ENCODE measurements at regions not wholly inside any gene's neighbourhood (a gene's known extent, or its start where the extent isn't known, plus 50 kb on each side); places are given as distances from the start of the nearest gene placed in this dataset.

DNA sequence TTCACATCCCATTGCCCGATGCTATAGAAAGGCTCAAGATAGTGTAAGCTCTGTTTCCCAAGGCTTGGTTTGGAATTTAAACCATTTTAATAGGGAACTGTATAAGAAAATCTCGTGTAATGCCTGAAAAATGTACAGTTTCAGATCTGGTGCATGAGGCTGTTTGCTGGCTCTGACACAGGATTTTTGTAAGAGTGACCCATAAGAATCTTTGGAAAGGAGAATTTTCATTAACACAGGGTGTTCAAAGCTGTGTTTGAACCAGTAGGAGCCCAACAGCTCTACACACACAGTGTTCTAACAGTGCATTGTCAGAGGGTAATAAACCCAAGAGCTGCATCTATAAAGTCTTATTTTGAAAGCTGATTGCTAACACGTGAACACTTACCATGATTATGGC is 293.5 kb downstream of the PRL start:
- DNase-seq = no peak

DNA sequence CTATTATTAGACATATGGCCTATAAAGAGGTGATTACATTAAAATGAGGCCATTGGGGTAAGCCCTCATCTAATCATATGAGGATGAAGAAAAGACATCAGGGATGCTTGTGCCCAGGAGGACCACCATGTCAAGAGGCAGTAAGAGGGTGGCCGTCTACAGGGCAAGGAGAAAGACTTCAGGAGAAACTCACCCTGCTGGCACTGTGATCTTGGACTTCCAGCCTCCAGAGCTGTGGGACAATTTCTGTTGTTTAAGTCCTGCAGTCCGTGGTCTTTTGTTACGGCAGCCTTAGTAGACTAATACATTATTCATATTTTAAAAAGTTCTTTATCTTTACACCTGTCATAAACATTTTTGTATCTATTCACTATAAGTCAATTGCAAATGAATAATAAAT is 290.0 kb downstream of the PRL start:
- DNase-seq = no peak

GRCh38 chr6:22007469-22007868 is 289.4 kb downstream of the PRL start:
- no peak for DNase-seq

DNA sequence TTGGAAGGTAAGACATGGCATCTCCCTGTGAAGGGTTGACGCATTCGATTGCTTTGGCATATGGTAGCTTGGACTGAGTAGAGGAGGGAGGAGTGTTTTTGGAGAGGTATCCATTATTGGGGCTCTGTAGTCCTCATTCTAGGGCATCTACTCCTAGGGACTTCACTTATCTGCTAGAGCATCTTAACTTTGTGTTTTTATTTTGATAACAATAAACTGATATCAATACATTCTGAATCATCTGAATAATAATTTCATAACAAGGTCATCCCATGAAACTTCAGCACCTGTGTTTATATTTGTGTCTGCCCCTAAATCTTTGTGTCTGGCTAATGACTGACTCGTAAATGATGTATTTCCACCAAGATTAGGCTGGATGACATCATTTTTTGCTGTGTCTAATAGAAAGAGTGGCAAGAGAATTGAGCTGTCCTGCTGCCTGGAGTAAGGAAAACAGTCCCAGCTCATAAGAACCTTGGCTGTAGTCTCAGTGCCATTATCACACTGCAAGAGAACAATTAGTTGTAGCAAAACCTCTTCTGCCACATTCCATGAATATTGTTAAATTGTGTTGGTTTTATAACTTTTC is 288.5 kb downstream of the PRL start:
- DNase-seq = no peak

DNA sequence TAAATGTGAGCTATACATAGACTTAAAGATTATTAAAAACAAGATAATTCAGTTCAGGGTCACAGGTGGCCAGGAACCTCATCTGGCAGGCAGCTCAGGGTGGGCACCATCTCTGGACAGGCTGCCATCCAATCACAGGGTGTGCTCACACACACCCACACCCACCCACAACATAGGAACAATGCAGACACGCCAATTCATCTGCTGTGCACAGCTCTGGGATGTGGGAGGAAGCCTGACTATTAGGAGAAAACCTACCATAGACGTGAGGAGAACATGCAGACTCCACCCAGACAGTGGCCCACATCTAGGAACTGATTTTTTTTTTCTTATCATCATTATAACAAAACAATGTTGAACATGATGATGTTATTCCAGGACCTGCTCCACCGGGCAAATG is 286.7 kb downstream of the PRL start:
- no peak for DNase-seq

DNA sequence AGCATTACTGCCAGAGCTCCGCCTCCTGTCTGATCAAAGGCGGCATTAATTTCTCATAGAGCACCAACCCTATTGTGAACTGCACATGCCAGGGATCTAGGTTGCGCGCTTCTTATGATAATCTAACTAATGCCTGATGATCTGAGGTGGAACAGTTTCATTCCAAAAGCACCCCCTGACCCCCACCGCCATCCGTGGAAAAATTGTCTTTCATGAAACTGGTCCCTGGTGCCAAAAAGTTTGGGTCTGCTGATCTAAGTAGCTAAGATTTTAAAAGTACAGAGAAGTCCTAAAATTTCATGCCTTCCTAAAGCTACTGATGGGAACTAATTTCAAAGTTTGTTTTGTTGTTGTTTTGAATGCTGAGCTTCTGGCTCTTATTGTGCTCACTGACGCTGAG is 281.6 kb downstream of the PRL start:
- no peak for DNase-seq

DNA sequence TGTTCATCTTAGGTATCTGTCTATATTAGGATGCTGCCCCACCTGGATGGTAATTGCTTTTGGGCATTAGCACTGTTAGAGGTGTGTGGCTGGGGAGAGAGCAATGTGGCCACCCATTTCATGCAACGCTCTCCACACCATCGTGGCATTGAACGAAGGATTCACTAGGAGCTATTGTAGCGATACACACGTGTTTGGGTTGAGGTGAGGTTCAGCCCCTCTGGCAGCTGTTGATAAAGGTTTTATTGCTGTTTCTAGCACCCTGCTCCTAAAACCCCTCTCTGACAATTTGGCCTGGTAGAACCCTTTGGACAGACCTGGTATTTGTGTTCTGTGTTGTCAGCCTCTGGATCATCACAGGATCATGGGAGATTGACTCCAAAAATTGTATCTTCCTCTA is 280.9 kb downstream of the PRL start:
- no peak for DNase-seq

DNA sequence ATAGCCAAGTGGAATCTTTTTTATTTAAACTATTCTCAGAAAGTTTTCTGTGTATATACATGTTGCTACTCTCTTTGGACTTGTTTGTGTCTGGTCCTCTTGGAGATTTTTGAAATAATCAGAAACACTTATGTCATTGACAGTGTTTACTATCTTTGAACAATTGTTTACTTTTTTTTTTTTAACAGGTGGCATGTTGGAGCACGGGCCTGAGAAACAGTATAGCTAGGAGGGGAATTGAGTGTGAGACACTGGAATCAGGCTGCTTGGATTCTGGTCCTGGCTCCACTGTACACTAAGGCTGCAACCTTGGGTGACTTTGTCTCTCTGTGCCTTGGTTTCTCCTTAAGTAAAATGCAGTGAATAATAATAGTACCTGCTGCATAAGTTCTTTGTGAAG is 279.6 kb downstream of the PRL start:
- DNase-seq = no peak

GRCh38 chr6:22017766-22018165 is 279.1 kb downstream of the PRL start:
- no peak for DNase-seq

DNA sequence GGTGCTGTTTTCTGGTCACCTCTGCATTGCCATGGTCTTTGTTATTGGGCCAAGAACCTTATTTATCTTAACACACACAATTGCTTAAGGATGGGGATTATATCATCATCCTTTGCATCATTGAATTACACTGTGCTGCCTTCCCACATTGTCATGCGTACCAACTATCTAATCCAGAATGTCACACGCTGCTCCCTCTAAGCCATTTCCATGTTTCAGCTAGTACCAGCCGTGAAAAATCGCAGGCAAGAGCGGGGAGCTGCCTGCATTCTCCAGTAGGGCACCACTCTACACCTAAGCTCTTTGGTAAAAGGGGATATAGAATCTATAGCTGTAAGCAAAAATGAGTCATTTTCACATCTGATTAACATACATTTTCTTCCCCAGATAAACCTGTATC is 277.0 kb downstream of the PRL start:
- no peak for DNase-seq

DNA sequence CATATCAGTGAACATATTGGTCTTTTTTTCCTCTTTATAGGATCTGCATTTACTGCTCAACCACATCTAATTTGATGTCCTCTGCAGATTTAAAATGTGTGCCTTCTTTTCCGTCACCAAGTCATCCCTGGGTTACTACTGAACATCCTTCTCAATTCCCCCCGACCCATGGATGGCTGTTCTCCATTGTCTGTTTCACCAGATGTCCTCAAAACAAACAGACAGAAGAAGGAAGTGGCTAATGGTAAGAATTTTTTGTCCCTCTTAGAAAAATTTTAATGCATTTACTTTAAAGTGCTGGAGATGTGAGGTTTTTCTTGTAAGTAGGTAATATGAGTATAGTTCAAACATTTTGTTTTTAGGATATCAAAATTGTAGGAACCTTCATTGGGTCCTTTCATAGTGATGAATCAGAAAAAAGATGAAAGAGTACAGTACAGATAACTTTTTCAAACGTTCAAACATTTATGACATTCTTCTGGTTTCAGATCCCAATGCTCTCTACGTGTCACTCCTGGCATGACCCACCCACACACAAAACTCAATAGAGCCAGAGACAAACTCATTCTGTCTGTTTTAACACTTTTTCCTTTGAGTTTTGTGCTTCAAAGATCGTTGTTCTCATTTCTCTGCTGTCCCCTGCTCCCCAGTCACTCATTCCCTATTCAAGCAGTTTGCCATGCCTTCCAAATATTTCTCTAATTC is 276.4 kb downstream of the PRL start:
- no peak for DNase-seq

GRCh38 chr6:22021966-22022365 is 274.9 kb downstream of the PRL start:
- no peak for DNase-seq

- DNase-seq = no peak
Measured at GRCh38 chr6:22023937-22024336, 272.9 kb downstream of the PRL start.

- DNase-seq = no peak
Measured at GRCh38 chr6:22024973-22025467, 271.8 kb downstream of the PRL start.

DNA sequence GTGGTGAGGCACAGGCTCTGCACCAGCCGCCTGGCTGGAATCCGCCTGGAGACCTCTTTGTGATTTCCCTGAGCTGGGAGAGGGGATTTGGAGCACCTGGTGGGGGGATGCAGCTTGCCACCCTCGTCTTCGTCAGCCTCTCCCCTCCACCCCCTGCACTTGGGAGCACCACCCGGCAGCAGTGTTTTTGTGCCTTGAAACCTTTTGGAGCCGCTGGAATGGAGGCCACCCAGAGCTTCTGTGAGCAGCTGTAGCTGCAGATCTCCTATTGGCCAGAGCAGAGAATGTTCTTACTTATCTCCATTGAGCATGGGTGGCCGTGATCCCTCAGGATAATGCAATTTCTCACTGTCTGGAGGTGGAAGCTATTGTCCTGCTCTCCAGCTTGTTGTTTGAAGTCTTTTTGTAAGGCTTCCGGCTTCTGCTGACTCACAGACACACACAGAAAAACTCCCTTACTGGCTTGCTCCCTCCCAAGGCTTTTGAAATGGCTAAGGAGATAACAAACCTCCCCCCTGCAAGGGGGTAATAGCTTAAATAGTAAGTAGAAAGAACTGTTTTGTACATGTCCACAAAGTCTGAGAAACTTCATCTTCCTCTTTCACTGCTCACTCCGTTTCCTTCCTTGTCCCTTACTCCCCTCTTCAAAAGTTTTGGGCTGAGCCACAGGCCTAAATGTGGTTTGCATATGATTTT is 271.2 kb downstream of the PRL start:
- no peak for DNase-seq

DNA sequence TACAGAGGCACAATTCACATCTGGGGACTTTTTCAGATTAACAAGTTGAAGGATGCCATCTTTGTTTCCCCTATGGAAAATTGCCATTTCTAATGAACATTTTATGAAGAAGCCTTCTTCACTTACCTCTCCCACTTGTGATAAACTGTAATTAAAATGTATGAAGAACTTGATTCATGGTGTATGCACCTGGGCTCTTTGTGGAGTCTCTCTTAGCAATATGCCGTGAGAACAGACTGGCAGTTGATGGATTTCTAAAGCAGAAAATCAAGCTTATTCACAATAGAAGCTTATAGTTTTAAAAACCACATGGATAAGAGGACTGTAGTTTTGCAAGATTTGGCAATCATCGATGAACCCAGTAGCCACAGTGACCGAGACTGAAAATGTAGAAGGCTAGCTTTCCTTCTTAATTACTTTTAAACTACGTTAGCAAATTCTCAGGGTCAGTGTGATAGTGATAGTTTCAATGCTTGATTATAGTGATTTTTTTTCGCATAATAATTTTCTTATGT is 270.6 kb downstream of the PRL start:
- no peak for DNase-seq

DNA sequence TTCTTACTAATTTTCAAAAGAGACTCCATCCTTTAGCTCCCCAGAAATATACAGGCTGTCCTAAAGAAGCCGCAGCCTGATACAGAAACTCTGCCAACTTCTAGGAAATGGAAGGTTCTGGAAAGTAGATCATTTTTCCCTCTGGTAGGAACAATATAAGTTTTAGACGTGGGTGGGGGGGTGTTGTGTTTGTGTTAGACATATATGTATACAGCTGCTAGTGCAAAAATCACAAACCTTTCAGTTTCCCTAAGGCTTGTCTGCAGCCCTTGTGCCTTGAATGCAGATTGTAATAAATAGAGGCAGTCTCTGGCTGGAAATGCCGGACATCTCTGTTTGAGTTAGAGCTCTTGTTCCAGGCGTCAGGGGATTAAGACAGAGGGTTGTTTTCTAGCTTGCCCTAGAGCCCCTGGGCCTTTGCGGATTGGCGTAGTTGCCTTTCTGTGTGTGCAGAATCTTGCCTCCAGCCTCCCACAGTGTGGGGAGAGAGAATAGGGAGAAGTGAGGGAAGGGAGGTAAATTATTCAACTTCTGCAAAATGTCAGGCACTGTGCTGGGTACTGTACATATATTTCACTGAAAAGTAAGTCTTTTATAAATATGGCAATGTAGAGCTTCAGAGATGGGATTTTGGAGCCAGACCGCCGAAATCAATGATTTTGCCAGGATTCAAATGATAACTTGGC is 269.7 kb downstream of the PRL start:
- DNase-seq = no peak

GRCh38 chr6:22028403-22029090 is 268.3 kb downstream of the PRL start:
- no peak for DNase-seq

DNA sequence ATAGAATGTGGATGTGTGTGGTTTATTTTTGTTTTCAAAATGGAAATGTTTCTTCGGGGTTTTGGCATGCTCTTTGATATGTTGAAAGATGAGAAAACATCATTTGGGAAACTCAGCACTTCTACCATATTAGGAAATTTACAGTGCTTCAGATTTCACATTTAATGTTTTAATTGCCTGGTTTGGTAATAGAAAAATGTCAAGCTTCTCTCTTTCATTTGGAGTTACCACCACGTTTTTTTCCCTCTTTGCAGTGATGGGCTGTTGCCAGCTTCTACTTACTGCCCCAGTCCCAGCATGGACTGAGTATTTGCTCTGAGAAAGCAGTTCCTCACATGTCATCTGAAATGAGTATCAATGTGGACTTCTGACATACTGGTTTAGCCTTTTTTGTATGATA is 267.7 kb downstream of the PRL start:
- no peak for DNase-seq

DNA sequence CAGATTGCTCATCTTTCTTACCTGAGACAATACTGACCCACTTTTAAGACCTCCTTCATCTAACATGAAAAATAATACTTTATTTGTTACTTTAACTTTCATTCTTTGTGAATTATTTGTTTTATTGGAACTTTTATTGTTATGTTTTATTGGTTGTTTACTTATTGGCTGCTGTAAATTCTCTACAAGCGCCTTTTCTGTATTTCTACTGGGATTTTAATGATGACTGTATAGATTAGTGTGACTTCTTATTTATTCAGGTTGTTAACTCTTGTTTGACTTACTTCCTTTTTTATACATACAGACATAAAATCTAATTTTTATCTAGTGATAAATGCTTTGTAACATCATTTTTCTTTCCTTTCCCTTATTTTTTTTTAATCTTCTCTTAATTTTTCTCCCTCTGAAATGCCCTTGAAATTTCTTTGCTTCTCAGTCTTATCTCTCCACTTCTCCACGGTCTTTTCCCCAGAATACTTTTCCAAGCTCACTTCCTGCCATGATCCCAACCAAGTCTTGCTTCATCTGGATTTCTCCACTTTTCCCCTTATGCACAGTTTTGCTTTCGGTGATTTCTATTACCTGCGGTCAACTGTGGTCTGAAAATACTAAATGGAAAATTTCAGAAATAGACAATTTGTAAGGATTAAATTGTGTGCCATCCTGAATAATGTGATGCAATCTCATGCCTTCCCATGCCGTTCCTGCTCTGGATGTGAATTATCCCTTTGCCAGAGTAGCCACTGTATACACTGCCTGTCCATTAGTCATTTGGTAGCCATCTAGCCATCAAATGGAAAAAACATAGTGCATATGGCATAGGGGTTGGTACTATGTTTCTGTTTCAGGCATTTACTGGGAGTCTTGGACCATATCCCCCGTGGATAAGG is 265.9 kb downstream of the PRL start:
- no peak for DNase-seq

DNA sequence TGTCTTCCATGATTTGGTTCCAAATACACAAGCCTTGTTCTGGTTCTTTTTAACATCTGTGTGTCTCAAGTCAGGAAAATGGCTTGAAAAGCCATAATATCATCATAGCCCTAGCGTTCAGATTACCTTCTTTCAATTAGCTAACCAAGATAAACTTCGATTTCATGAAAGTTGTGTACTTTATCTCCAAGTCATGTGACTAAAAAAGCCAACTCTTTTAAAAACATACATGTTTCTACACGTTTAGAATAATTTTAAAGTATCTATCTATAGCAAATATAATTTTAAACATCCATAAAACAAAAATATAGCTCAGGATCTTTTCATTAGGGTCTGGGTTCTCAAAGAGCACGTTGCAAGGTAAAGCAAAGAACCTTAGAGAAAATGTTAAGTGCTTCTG is 261.1 kb downstream of the PRL start:
- DNase-seq = no peak

DNA sequence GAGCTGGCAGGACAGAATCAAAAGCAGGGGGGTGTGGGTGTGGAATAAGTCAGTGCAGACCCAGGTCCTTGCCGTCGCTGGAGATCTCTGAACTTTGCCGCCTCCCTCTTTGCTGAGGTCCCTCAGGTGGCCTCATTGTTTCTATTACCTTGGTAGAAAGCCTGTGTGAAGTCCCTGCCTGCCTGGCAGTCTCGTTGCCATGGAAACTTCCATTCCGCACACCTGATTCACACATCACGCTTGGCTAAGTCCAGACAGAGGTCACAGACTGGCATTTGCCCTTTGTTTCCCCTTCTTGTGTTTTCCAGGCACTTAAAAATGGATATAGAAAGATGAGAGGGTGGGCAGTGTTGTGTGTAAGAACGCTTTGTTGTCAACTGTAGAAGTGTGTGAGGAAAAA is 260.6 kb downstream of the PRL start:
- DNase-seq = no peak
